ENCODE measurements at regions not wholly inside any gene's neighbourhood (a gene's known extent, or its start where the extent isn't known, plus 50 kb on each side); places are given as distances from the start of the nearest gene placed in this dataset.

DNA sequence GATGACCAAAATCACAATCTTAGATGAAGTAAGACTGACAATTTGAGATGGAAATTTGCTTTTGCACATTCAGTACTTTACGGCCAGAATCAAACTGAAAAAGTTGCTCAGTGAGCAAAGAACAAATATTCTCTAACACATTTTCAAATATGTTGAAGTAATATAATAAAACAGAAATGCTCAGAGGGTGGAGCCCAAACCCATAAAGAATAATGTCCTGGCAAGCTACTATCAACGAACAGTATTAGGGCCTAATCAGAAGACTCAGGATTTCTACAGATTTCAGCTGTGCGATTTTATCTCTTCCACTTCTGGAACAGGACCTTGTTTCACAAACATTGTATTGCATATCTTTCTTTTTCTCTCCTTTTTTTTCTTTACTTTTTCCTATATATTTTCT, 505.0 kb downstream of the TECRL start:
- no CpG with 5 or more reads among the region's 3 CpGs for WGBS, 2 experiments (ENCODE audit: extremely low coverage in 2 of 2, insufficient read length in 1 of 2)
- Histone ChIP-seq H3K4me3 (ENCODE audit: insufficient read depth, low read depth, low read length) (no peak overlapping the region), H2BK20ac (ENCODE audit: low read depth, low read length) (no peak overlapping the region), H2AK9ac (replicated peaks; ENCODE audit: low read depth, low read length, poor library complexity) (no peak overlapping the region), H2BK5ac (ENCODE audit: low read depth, low read length, poor library complexity, severe bottlenecking) (no peak overlapping the region), H3K9ac (ENCODE audit: low read depth, low read length) (no peak overlapping the region), H2AFZ (replicated peaks; ENCODE audit: low read length, poor library complexity) (no peak overlapping the region), H3K36me3 (ENCODE audit: control insufficient read depth, insufficient read depth, low read length) (no peaks in the 10 kb centered on the region), H2BK15ac (ENCODE audit: low read depth, low read length) (no peak overlapping the region), H3K23ac (ENCODE audit: low read depth, low read length) (no peak overlapping the region), H4K20me1 (ENCODE audit: insufficient read depth, low read length) (no peaks in the 10 kb centered on the region), H3K27me3 (ENCODE audit: control insufficient read depth, insufficient read depth, low read length) (no peaks in the 10 kb centered on the region), H3K14ac (replicated peaks; ENCODE audit: low read depth, low read length) (no peak overlapping the region), H2BK120ac (ENCODE audit: low read depth, low read length) (no peak overlapping the region), H3K18ac (ENCODE audit: low read depth, low read length) (no peak overlapping the region), H3K79me1 (ENCODE audit: low read depth in 1 of 2, low read length in 2 of 2) (no peaks in the 10 kb centered on the region), H4K8ac (ENCODE audit: low read depth in 2 of 2, low read length in 2 of 2) (no peak overlapping the region), H4K91ac (ENCODE audit: insufficient read depth, low read depth, low read length) (no peak overlapping the region), H3K9me3 (ENCODE audit: control insufficient read depth, insufficient read depth, low read length) (0 out of 2 replicates have a peak, but pooled peaks cover 2% of the 10 kb centered on the region), H3K4me2 (ENCODE audit: low read depth, low read length) (no peak overlapping the region), H2AK5ac (ENCODE audit: low read depth, low read length) (no peak overlapping the region), H3K4ac (ENCODE audit: low read depth, low read length) (no peak overlapping the region), H4K5ac (ENCODE audit: low read depth, low read length) (no peak overlapping the region), H3K9me1 (ENCODE audit: insufficient read depth, low read length) (no peaks in the 10 kb centered on the region), H3K56ac (ENCODE audit: extremely low read depth, insufficient read depth, low read length) (no peak overlapping the region), H3K27ac (ENCODE audit: insufficient read depth, low read length) (no peak overlapping the region), H3K4me1 (ENCODE audit: control insufficient read depth, insufficient read depth, low read length) (no peaks in the 10 kb centered on the region)
- DNase-seq, result no peak
- intact Hi-C loops (cut with micrococcal nuclease), result no loop called here
- dilution Hi-C loops (cut with HindIII; ENCODE audit: low sequenced_read_pairs, unreplicated experiment), result no loop called here
- ChIA-PET CTCF (no interaction called here), POLR2A (ENCODE audit: unreplicated experiment) (no interaction called here)
- no peak for ATAC-seq (ENCODE audit: low read depth)
- TF ChIP-seq MXI1 (IDR thresholded peaks at IDR 0.05; ENCODE audit: borderline replicate concordance, low read depth, low read length) (no peak), RCOR1 (IDR thresholded peaks at IDR 0.05; ENCODE audit: insufficient replicate concordance, low read length) (no peak), CHD1 (IDR thresholded peaks at IDR 0.05; ENCODE audit: low read depth, low read length) (no peak), BHLHE40 (IDR thresholded peaks at IDR 0.05; ENCODE audit: low read depth, low read length) (no peak), FOS (IDR thresholded peaks at IDR 0.05; ENCODE audit: low read depth, low read length) (no peak), CEBPB (IDR thresholded peaks at IDR 0.05; ENCODE audit: low read depth, low read length) (no peak), RFX5 (IDR thresholded peaks at IDR 0.05; ENCODE audit: low read depth, low read length) (no peak), RAD21 (IDR thresholded peaks at IDR 0.05; ENCODE audit: low read length) (no peak), SMC3 (IDR thresholded peaks at IDR 0.05; ENCODE audit: low read depth, low read length) (no peak), MAZ (IDR thresholded peaks at IDR 0.05; ENCODE audit: borderline replicate concordance, low read depth, low read length) (no peak), MAFK (IDR thresholded peaks at IDR 0.05; ENCODE audit: low read depth, low read length) (no peak), POLR2A (IDR thresholded peaks at IDR 0.05; ENCODE audit: low read depth, low read length) (no peak), NFE2L2 (IDR thresholded peaks at IDR 0.05; ENCODE audit: low read depth, low read length) (no peak)
- TF ChIP-seq, protein P1, sequence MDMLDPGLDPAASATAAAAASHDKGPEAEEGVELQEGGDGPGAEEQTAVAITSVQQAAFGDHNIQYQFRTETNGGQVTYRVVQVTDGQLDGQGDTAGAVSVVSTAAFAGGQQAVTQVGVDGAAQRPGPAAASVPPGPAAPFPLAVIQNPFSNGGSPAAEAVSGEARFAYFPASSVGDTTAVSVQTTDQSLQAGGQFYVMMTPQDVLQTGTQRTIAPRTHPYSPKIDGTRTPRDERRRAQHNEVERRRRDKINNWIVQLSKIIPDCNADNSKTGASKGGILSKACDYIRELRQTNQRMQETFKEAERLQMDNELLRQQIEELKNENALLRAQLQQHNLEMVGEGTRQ (IDR thresholded peaks at IDR 0.05; ENCODE audit: low read depth, low read length), result no peak
- TF ChIP-seq, protein P2, sequence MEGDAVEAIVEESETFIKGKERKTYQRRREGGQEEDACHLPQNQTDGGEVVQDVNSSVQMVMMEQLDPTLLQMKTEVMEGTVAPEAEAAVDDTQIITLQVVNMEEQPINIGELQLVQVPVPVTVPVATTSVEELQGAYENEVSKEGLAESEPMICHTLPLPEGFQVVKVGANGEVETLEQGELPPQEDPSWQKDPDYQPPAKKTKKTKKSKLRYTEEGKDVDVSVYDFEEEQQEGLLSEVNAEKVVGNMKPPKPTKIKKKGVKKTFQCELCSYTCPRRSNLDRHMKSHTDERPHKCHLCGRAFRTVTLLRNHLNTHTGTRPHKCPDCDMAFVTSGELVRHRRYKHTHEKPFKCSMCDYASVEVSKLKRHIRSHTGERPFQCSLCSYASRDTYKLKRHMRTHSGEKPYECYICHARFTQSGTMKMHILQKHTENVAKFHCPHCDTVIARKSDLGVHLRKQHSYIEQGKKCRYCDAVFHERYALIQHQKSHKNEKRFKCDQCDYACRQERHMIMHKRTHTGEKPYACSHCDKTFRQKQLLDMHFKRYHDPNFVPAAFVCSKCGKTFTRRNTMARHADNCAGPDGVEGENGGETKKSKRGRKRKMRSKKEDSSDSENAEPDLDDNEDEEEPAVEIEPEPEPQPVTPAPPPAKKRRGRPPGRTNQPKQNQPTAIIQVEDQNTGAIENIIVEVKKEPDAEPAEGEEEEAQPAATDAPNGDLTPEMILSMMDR (conservative IDR thresholded peaks at IDR 0.05; ENCODE audit: low read depth, low read length), result no peak
- TF ChIP-seq, protein P3, sequence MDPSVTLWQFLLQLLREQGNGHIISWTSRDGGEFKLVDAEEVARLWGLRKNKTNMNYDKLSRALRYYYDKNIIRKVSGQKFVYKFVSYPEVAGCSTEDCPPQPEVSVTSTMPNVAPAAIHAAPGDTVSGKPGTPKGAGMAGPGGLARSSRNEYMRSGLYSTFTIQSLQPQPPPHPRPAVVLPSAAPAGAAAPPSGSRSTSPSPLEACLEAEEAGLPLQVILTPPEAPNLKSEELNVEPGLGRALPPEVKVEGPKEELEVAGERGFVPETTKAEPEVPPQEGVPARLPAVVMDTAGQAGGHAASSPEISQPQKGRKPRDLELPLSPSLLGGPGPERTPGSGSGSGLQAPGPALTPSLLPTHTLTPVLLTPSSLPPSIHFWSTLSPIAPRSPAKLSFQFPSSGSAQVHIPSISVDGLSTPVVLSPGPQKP (IDR thresholded peaks at IDR 0.05; ENCODE audit: borderline replicate concordance, low read depth, low read length), result no peak
- in situ Hi-C loops (cut with MboI; ENCODE audit: low sequenced_read_pairs), result no loop called here
- no TSS peak for BruUV-seq (replicated peaks)

Measured in IMR-90 (cell line).